Immature natural killer cell (primary cell): ENCODE measurements at regions not wholly inside any gene's neighbourhood (a gene's known extent, or its start where the extent isn't known, plus 50 kb on each side); places are given as distances from the start of the nearest gene placed in this dataset.
"Not testable (repeated sequence)": the region's sequence is repeated elsewhere in the genome, so short reads cannot be mapped to it uniquely, and the experiment has no call there.

ENCODE experiments used
- DNase-seq, 3 donors: peaks; one replicate each; pipeline ENCODE4 v3.0.0; 2022; ENCODE audit warnings: mixed read lengths in 1 of 3
- H3K27ac Mint-ChIP-seq, 6 donors: one replicate each; pipeline ENCODE4 v1.8.0; 2020; ENCODE audit warnings: mixed read lengths in 6 of 6, mild to moderate bottlenecking in 5 of 6, inconsistent platforms in 4 of 6, moderate library complexity in 3 of 6
- H3K27me3 Mint-ChIP-seq, 3 donors: one replicate each; pipeline ENCODE4 v1.8.0; 2020 to 2021; ENCODE audit warnings: low read depth in 3 of 3, mild to moderate bottlenecking in 3 of 3, mixed read lengths in 3 of 3, moderate library complexity in 3 of 3, inconsistent platforms in 1 of 3
- H3K36me3 Mint-ChIP-seq, 3 donors: one replicate each; pipeline ENCODE4 v1.8.0; 2020; ENCODE audit warnings: mixed read lengths in 3 of 3, inconsistent platforms in 2 of 3, mild to moderate bottlenecking in 2 of 3
- H3K4me1 Mint-ChIP-seq, 2 donors: one replicate each; pipeline ENCODE4 v1.8.0; 2020; ENCODE audit warnings: inconsistent platforms in 2 of 2, mild to moderate bottlenecking in 2 of 2, mixed read lengths in 2 of 2, moderate library complexity in 1 of 2
- H3K4me3 Mint-ChIP-seq, 5 donors: one replicate each; pipeline ENCODE4 v1.8.0; 2020; ENCODE audit warnings: mild to moderate bottlenecking in 5 of 5, mixed read lengths in 5 of 5, inconsistent platforms in 3 of 5, moderate library complexity in 3 of 5
- H3K9me3 Mint-ChIP-seq, 6 donors: one replicate each; pipeline ENCODE4 v1.8.0; 2020; ENCODE audit warnings: mild to moderate bottlenecking in 6 of 6, mixed read lengths in 6 of 6, inconsistent platforms in 4 of 6, moderate library complexity in 3 of 6

GRCh38 chr6:84967965-84968364 is 203.6 kb upstream of the TBX18 start:
- no peak overlapping the region for H3K4me3 Mint-ChIP-seq
- H3K27ac Mint-ChIP-seq, result no peak overlapping the region
- no peak for DNase-seq
- H3K9me3 Mint-ChIP-seq, result peaks cover 7 to 52% (median 22%) of the 10 kb centered on the region in 6 donors
- H3K4me1 Mint-ChIP-seq, result no peaks in the 10 kb centered on the region
- no peaks in the 10 kb centered on the region for H3K36me3 Mint-ChIP-seq
- H3K27me3 Mint-ChIP-seq, result peaks cover 0 to 3% (median 0%) of the 10 kb centered on the region in 3 donors

DNA sequence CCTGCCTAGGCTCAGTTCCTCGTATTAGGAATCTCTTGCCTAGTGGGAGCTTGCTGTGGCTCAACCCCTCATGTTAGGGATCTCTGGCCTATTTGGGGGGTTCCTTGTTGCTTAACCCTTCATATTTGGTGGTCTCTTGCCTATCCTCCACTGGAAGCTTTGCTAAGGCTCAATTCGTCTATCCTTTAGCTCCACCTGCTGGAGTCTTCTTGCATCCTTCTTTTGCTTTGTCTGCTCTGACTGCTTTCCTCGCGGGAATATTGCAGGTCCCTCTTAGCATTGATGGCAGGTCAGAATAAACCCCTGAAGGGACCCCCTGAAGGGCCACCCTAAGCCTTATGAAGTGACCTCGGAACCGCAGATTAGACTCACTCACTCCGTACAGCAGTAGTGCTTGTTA is 203.0 kb upstream of the TBX18 start:
- Mint-ChIP-seq H3K9me3 (peaks cover 9 to 52% (median 21%) of the 10 kb centered on the region in 6 donors), H3K27me3 (peaks cover 0 to 3% (median 0%) of the 10 kb centered on the region in 3 donors), H3K4me1 (no peaks in the 10 kb centered on the region), H3K4me3 (no peak overlapping the region), H3K36me3 (no peaks in the 10 kb centered on the region), H3K27ac (no peak overlapping the region)
- DNase-seq, result no peak

- Mint-ChIP-seq H3K36me3 (no peaks in the 10 kb centered on the region), H3K9me3 (peaks cover 2 to 35% (median 13%) of the 10 kb centered on the region in 6 donors), H3K27me3 (peaks cover 0 to 5% (median 0%) of the 10 kb centered on the region in 3 donors), H3K4me3 (no peak overlapping the region), H3K27ac (no peak overlapping the region), H3K4me1 (no peaks in the 10 kb centered on the region)
- DNase-seq, result no peak
These were observed 188.8 kb upstream of the TBX18 start for GRCh38 chr6:84953111-84953755.

DNA sequence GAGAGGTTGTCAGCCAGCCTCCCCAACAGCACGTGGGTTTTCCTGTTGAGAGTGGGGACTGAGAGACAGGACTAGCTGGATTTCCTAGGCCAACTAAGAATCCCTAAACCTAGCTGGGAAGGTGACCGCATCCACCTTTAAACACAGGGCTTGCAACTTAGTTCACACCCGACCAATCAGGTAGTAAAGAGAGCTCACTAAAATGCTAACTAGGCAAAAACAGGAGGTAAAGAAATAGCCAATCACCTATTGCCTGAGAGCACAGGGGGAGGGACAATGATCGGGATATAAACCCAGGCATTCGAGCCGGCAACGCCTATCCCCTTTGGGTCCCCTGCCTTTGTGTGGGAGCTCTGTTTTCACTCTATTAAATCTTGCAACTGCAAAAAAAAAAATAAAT is 180.5 kb upstream of the TBX18 start:
- not testable (repeated sequence) for H3K4me1 Mint-ChIP-seq, H3K27ac Mint-ChIP-seq, DNase-seq, H3K27me3 Mint-ChIP-seq, H3K36me3 Mint-ChIP-seq, H3K4me3 Mint-ChIP-seq
- peaks cover 8 to 32% (median 18%) of the 10 kb centered on the region in 6 donors for H3K9me3 Mint-ChIP-seq

- peaks cover 5 to 25% (median 16%) of the 10 kb centered on the region in 6 donors for H3K9me3 Mint-ChIP-seq
- H3K36me3 Mint-ChIP-seq, result no peaks in the 10 kb centered on the region
- DNase-seq, result no peak
- no peak overlapping the region for H3K27ac Mint-ChIP-seq
- no peaks in the 10 kb centered on the region for H3K4me1 Mint-ChIP-seq
- H3K4me3 Mint-ChIP-seq, result no peak overlapping the region
- peaks cover 0 to 3% (median 0%) of the 10 kb centered on the region in 3 donors for H3K27me3 Mint-ChIP-seq
These were observed 179.5 kb upstream of the TBX18 start for GRCh38 chr6:84943905-84944304.

GRCh38 chr6:84941609-84942008 is 177.2 kb upstream of the TBX18 start:
- not testable (repeated sequence) for H3K4me1 Mint-ChIP-seq, DNase-seq, H3K4me3 Mint-ChIP-seq, H3K36me3 Mint-ChIP-seq, H3K27me3 Mint-ChIP-seq, H3K27ac Mint-ChIP-seq
- peaks cover 8 to 29% (median 12%) of the 10 kb centered on the region in 6 donors for H3K9me3 Mint-ChIP-seq

DNA sequence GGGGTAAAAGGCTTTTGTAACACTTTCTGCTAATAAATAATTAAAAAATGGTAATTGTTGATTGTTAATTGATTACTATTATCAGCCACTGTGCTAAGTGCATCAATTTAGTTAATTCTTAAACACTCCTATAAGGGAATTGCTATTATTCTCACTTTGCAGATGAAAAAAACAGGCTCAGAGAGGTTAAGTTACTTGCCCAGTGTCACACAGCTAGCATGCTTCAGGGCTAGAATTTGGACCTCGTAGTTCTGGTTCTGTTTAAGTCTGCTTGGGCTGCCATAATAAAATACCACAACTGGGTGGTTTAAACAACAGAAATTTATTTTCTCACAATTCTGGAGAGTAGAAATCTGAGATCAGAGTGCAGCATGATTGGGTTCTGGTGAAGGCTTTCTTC is 164.8 kb upstream of the TBX18 start:
- Mint-ChIP-seq H3K9me3 (peaks cover 0 to 14% (median 2%) of the 10 kb centered on the region in 6 donors), H3K27ac (no peak overlapping the region), H3K36me3 (no peaks in the 10 kb centered on the region), H3K4me3 (no peak overlapping the region), H3K27me3 (no peaks in the 10 kb centered on the region), H3K4me1 (no peaks in the 10 kb centered on the region)
- no peak for DNase-seq

DNA sequence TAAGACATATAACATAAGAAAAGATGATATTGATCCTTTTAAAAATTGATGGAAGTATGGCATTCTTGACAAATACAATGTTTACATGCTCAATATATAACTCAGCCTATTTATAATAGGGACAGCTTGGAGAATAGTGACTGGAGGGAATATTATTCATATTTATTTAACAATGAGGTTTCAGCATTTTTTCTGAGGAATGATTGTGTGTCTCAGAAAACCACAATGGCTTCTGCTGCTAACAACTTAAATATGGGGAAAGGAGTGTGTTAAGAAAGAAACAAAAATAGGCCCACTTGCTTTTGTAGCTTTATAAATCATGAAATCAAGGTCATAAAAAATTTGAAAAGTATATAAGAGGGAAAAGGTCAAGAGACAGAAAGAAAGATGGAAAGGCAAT is 163.2 kb upstream of the TBX18 start:
- no peak for DNase-seq
- H3K36me3 Mint-ChIP-seq, result no peaks in the 10 kb centered on the region
- H3K9me3 Mint-ChIP-seq, result peaks cover 0 to 14% (median 4%) of the 10 kb centered on the region in 6 donors
- no peak overlapping the region for H3K27ac Mint-ChIP-seq
- no peaks in the 10 kb centered on the region for H3K4me1 Mint-ChIP-seq
- H3K4me3 Mint-ChIP-seq, result no peak overlapping the region
- no peaks in the 10 kb centered on the region for H3K27me3 Mint-ChIP-seq

- H3K27me3 Mint-ChIP-seq, result no peaks in the 10 kb centered on the region
- no peaks in the 10 kb centered on the region for H3K4me1 Mint-ChIP-seq
- H3K36me3 Mint-ChIP-seq, result no peaks in the 10 kb centered on the region
- no peak overlapping the region for H3K27ac Mint-ChIP-seq
- peaks cover 0 to 14% (median 4%) of the 10 kb centered on the region in 6 donors for H3K9me3 Mint-ChIP-seq
- no peak for DNase-seq
- no peak overlapping the region for H3K4me3 Mint-ChIP-seq
These were observed 162.1 kb upstream of the TBX18 start for GRCh38 chr6:84926189-84927155.

- no peaks in the 10 kb centered on the region for H3K36me3 Mint-ChIP-seq
- peaks cover 2 to 16% (median 5%) of the 10 kb centered on the region in 6 donors for H3K9me3 Mint-ChIP-seq
- no peak overlapping the region for H3K27ac Mint-ChIP-seq
- no peaks in the 10 kb centered on the region for H3K4me1 Mint-ChIP-seq
- DNase-seq, result no peak
- no peak overlapping the region for H3K4me3 Mint-ChIP-seq
- H3K27me3 Mint-ChIP-seq, result peaks cover 0 to 1% (median 0%) of the 10 kb centered on the region in 3 donors
These were observed 157.5 kb upstream of the TBX18 start for GRCh38 chr6:84921891-84922290.

DNA sequence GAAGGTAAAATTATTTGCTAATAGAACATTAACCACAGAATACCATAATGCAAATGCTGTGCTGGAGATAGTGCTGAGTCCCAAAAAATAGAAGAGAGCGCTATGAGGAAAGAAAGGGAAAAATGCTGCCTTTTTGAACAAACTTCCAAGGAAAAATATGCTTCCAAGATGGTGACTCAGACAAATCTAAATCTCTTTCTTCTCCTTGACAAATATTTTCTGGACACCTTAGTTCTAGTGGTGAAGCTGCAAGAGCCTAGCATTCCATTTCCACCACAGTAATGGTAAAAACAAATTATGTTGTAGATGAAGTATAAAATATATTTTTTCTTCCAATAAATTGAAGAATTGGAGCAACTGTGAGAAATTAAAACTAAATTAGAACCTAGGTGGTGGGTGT is 155.6 kb upstream of the TBX18 start:
- H3K27ac Mint-ChIP-seq, result no peak overlapping the region
- H3K4me1 Mint-ChIP-seq, result no peaks in the 10 kb centered on the region
- H3K4me3 Mint-ChIP-seq, result no peak overlapping the region
- H3K36me3 Mint-ChIP-seq, result no peaks in the 10 kb centered on the region
- peaks cover 0 to 11% (median 5%) of the 10 kb centered on the region in 6 donors for H3K9me3 Mint-ChIP-seq
- H3K27me3 Mint-ChIP-seq, result peaks cover 0 to 1% (median 0%) of the 10 kb centered on the region in 3 donors
- DNase-seq, result no peak

GRCh38 chr6:84916704-84917103 is 152.3 kb upstream of the TBX18 start:
- peaks cover 0 to 22% (median 3%) of the 10 kb centered on the region in 6 donors for H3K9me3 Mint-ChIP-seq

GRCh38 chr6:84912472-84913322 is 148.3 kb upstream of the TBX18 start:
- no peaks in the 10 kb centered on the region for H3K36me3 Mint-ChIP-seq
- H3K4me1 Mint-ChIP-seq, result no peaks in the 10 kb centered on the region
- H3K9me3 Mint-ChIP-seq, result peaks cover 0 to 13% (median 2%) of the 10 kb centered on the region in 6 donors
- H3K27ac Mint-ChIP-seq, result no peak overlapping the region
- H3K27me3 Mint-ChIP-seq, result no peaks in the 10 kb centered on the region
- H3K4me3 Mint-ChIP-seq, result no peak overlapping the region
- no peak for DNase-seq

More at GRCh38 chr6:84916704-84917103, 152.3 kb upstream of the TBX18 start:
- no peak for DNase-seq
- Mint-ChIP-seq H3K27me3 (peaks cover 0 to 1% (median 0%) of the 10 kb centered on the region in 3 donors), H3K4me3 (no peak overlapping the region), H3K27ac (no peak overlapping the region), H3K4me1 (no peaks in the 10 kb centered on the region), H3K36me3 (no peaks in the 10 kb centered on the region)
